ENCODE measurements at regions not wholly inside any gene's neighbourhood (a gene's known extent, or its start where the extent isn't known, plus 50 kb on each side); places are given as distances from the start of the nearest gene placed in this dataset.
"Not testable (repeated sequence)": the region's sequence is repeated elsewhere in the genome, so short reads cannot be mapped to it uniquely, and the experiment has no call there.

- DNase-seq (no peak), ATAC-seq (no peak)
- Mint-ChIP-seq H3K27me3 (peaks cover 2% of the 10 kb centered on the region), H3K9me3 (peaks cover 2% of the 10 kb centered on the region), H3K27ac (no peak overlapping the region), H3K4me3 (no peak overlapping the region), H3K36me3 (ENCODE audit: low read depth) (no peaks in the 10 kb centered on the region), H3K4me1 (ENCODE audit: low read depth) (no peaks in the 10 kb centered on the region)
- CTCF ChIA-PET: no interaction called here
- no peak for TF ChIP-seq CTCF (IDR thresholded peaks at IDR 0.05)
- POLR2A ChIA-PET: no interaction called here
- intact Hi-C loops (cut with micrococcal nuclease): no loop called here
Measured at GRCh38 chr5:91770400-91770799, 387.3 kb upstream of the ARRDC3 start.

GRCh38 chr5:91757383-91757782, 374.3 kb upstream of the ARRDC3 start:
- POLR2A ChIA-PET; H3K27me3 Mint-ChIP-seq; CTCF ChIA-PET; DNase-seq; H3K27ac Mint-ChIP-seq; H3K4me3 Mint-ChIP-seq; H3K36me3 Mint-ChIP-seq (ENCODE audit: low read depth); H3K9me3 Mint-ChIP-seq; intact Hi-C loops (cut with micrococcal nuclease); H3K4me1 Mint-ChIP-seq (ENCODE audit: low read depth); ATAC-seq: not testable (repeated sequence)

- no peak for TF ChIP-seq CTCF (IDR thresholded peaks at IDR 0.05)
- CTCF ChIA-PET: no interaction called here
- Mint-ChIP-seq H3K9me3 (no peaks in the 10 kb centered on the region), H3K27ac (no peak overlapping the region), H3K36me3 (ENCODE audit: low read depth) (no peaks in the 10 kb centered on the region), H3K27me3 (no peaks in the 10 kb centered on the region), H3K4me3 (no peak overlapping the region), H3K4me1 (ENCODE audit: low read depth) (no peaks in the 10 kb centered on the region)
- POLR2A ChIA-PET: no interaction called here
- intact Hi-C loops (cut with micrococcal nuclease): no loop called here
- DNase-seq (no peak), ATAC-seq (no peak)
Measured at GRCh38 chr5:91754990-91755389, 371.9 kb upstream of the ARRDC3 start.

GRCh38 chr5:91744470-91744869, 361.4 kb upstream of the ARRDC3 start:
- ATAC-seq; DNase-seq; H3K36me3 Mint-ChIP-seq (ENCODE audit: low read depth); H3K27me3 Mint-ChIP-seq; POLR2A ChIA-PET; intact Hi-C loops (cut with micrococcal nuclease); H3K4me3 Mint-ChIP-seq; H3K9me3 Mint-ChIP-seq; H3K4me1 Mint-ChIP-seq (ENCODE audit: low read depth); CTCF ChIA-PET; H3K27ac Mint-ChIP-seq: not testable (repeated sequence)

- Mint-ChIP-seq H3K4me1 (ENCODE audit: low read depth) (no peaks in the 10 kb centered on the region), H3K4me3 (no peak overlapping the region), H3K27ac (no peak overlapping the region), H3K9me3 (no peaks in the 10 kb centered on the region), H3K27me3 (no peaks in the 10 kb centered on the region), H3K36me3 (ENCODE audit: low read depth) (no peaks in the 10 kb centered on the region)
- intact Hi-C loops (cut with micrococcal nuclease): no loop called here
- ChIA-PET POLR2A (no interaction called here), CTCF (no interaction called here)
- DNase-seq (no peak), ATAC-seq (no peak)
- TF ChIP-seq CTCF (IDR thresholded peaks at IDR 0.05): no peak
Measured at GRCh38 chr5:91742550-91742949, 359.4 kb upstream of the ARRDC3 start.

GRCh38 chr5:91741764-91742505, 358.8 kb upstream of the ARRDC3 start:
- H3K9me3 Mint-ChIP-seq: no peaks in the 10 kb centered on the region
- no peak for DNase-seq
- intact Hi-C loops (cut with micrococcal nuclease): no loop called here
- no peak for TF ChIP-seq CTCF (IDR thresholded peaks at IDR 0.05)
- H3K27me3 Mint-ChIP-seq: no peaks in the 10 kb centered on the region
- no peak overlapping the region for H3K4me3 Mint-ChIP-seq
- ChIA-PET POLR2A (no interaction called here), CTCF (no interaction called here)
- H3K36me3 Mint-ChIP-seq (ENCODE audit: low read depth): no peaks in the 10 kb centered on the region
- H3K4me1 Mint-ChIP-seq (ENCODE audit: low read depth): no peaks in the 10 kb centered on the region
- H3K27ac Mint-ChIP-seq: no peak overlapping the region
- ATAC-seq: no peak

Data from activated CD8-positive, alpha-beta T cell treated with anti-CD3 and anti-CD28 coated beads for 36 hours (primary cell).